Stimulated activated memory B cell treated with anti-CD40 and anti-IgM and Interleukin-4, amounts not matched to agents 10 μg/mL and 1 μg/mL and 100 μg/mL, for 72 hours (primary cell): ENCODE measurements at regions not wholly inside any gene's neighbourhood (a gene's known extent, or its start where the extent isn't known, plus 50 kb on each side); places are given as distances from the start of the nearest gene placed in this dataset.

Source experiments
- ATAC-seq: fragments of 150-1000 bp; cut with Tn5 transposase; 2 replicates; pipeline ENCODE4 v1.10.0; 2021
- H3K27ac Mint-ChIP-seq: one replicate; pipeline ENCODE4 v1.8.0; 2022; ENCODE audit warnings: mild to moderate bottlenecking, mixed read lengths
- H3K27me3 Mint-ChIP-seq: one replicate; pipeline ENCODE4 v1.8.0; 2022; ENCODE audit warnings: mixed read lengths
- H3K36me3 Mint-ChIP-seq: one replicate; pipeline ENCODE4 v1.8.0; 2022; ENCODE audit warnings: mixed read lengths
- H3K4me1 Mint-ChIP-seq: one replicate; pipeline ENCODE4 v1.8.0; 2022; ENCODE audit warnings: mixed read lengths
- H3K4me3 Mint-ChIP-seq: one replicate; pipeline ENCODE4 v1.8.0; 2022; ENCODE audit warnings: mild to moderate bottlenecking, moderate library complexity, mixed read lengths
- H3K9me3 Mint-ChIP-seq: one replicate; pipeline ENCODE4 v1.8.0; 2022; ENCODE audit warnings: mixed read lengths

GRCh38 chr9:108709126-108709525 is 146.7 kb downstream of the ACTL7B start:
- H3K27me3 Mint-ChIP-seq: peaks cover 11% of the 10 kb centered on the region
- H3K4me3 Mint-ChIP-seq: no peak overlapping the region
- no peaks in the 10 kb centered on the region for H3K4me1 Mint-ChIP-seq
- H3K36me3 Mint-ChIP-seq: no peaks in the 10 kb centered on the region
- no peak overlapping the region for H3K27ac Mint-ChIP-seq
- H3K9me3 Mint-ChIP-seq: peaks cover 3% of the 10 kb centered on the region
- ATAC-seq: no peak

DNA sequence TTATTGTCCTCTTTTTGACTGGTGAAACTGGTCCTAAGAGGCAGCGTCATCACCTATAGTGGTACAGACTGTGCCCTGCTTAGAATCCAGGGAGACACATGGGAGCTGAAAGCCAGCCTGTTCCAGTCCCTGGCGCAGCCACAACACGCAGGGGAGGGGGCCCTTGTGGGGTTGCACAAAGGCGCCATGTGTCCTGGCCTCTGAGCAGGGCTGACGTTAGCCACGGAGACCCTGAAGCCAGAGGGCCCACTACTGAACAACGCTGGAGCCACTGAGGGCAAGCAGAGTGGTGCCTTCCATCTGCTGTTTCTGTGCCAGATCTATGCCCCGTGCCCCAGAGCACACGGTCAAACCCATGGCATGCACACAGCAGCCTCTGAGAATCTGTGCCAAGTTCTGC is 147.3 kb downstream of the ACTL7B start:
- Mint-ChIP-seq H3K4me3 (no peak overlapping the region), H3K36me3 (no peaks in the 10 kb centered on the region), H3K4me1 (no peaks in the 10 kb centered on the region), H3K9me3 (peaks cover 3% of the 10 kb centered on the region), H3K27me3 (peaks cover 9% of the 10 kb centered on the region), H3K27ac (no peak overlapping the region)
- no peak for ATAC-seq

DNA sequence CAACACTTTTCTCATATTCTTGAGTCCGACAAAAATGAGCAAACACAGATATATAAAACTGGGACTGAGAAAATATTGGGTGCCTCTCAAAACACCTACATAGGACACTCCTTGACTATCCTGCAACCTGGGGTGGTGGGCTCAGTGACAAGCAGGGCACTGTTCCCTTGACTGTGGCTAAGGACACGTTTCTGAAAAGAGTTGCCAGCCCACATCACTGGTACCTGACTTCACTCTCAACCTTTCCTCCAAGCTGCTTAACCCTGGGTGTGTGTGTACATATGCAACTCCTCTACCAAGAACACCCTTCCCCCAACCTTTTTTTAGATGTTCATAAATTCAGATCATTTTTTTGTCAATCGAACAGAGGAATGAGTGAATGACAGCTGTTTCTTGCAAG is 148.7 kb downstream of the ACTL7B start:
- Mint-ChIP-seq H3K4me3 (no peak overlapping the region), H3K4me1 (no peaks in the 10 kb centered on the region), H3K27me3 (no peaks in the 10 kb centered on the region), H3K36me3 (no peaks in the 10 kb centered on the region), H3K27ac (no peak overlapping the region), H3K9me3 (no peaks in the 10 kb centered on the region)
- ATAC-seq: no peak

- H3K27me3 Mint-ChIP-seq: no peaks in the 10 kb centered on the region
- no peaks in the 10 kb centered on the region for H3K36me3 Mint-ChIP-seq
- no peak overlapping the region for H3K27ac Mint-ChIP-seq
- ATAC-seq: no peak
- H3K4me1 Mint-ChIP-seq: no peaks in the 10 kb centered on the region
- no peak overlapping the region for H3K4me3 Mint-ChIP-seq
- H3K9me3 Mint-ChIP-seq: no peaks in the 10 kb centered on the region
These were observed 151.5 kb downstream of the ACTL7B start for GRCh38 chr9:108704156-108704852.

DNA sequence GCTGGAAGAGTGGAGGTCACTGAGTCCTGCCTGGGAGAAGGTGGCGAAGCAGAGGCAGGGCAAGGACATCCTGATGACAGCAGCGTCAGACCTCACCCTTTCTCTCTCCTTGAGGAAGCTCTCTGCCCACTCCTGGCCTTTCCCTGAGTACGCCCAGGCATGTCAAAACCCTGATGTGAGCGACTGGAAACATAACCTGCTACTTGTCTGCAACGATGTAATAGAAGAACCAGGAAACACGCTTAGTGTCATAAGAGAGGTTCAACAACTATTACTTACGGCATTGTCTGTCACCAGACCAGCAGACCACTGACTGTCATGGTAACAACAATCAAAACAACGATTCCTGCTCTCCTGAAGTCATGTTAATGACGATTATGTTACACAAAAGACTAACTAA is 152.4 kb downstream of the ACTL7B start:
- H3K4me3 Mint-ChIP-seq: no peak overlapping the region
- H3K27ac Mint-ChIP-seq: no peak overlapping the region
- no peak for ATAC-seq
- H3K36me3 Mint-ChIP-seq: no peaks in the 10 kb centered on the region
- H3K4me1 Mint-ChIP-seq: no peaks in the 10 kb centered on the region
- peaks cover 3% of the 10 kb centered on the region for H3K9me3 Mint-ChIP-seq
- H3K27me3 Mint-ChIP-seq: no peaks in the 10 kb centered on the region

GRCh38 chr9:108702681-108703080 is 153.1 kb downstream of the ACTL7B start:
- H3K9me3 Mint-ChIP-seq: peaks cover 3% of the 10 kb centered on the region
- no peak for ATAC-seq
- H3K4me3 Mint-ChIP-seq: no peak overlapping the region
- H3K27me3 Mint-ChIP-seq: no peaks in the 10 kb centered on the region
- no peaks in the 10 kb centered on the region for H3K4me1 Mint-ChIP-seq
- H3K27ac Mint-ChIP-seq: no peak overlapping the region
- no peaks in the 10 kb centered on the region for H3K36me3 Mint-ChIP-seq

GRCh38 chr9:108698801-108699200 is 157.0 kb downstream of the ACTL7B start:
- Mint-ChIP-seq H3K4me3 (no peak overlapping the region), H3K36me3 (no peaks in the 10 kb centered on the region), H3K27me3 (no peaks in the 10 kb centered on the region), H3K9me3 (peaks cover 9% of the 10 kb centered on the region), H3K4me1 (no peaks in the 10 kb centered on the region), H3K27ac (no peak overlapping the region)
- no peak for ATAC-seq

DNA sequence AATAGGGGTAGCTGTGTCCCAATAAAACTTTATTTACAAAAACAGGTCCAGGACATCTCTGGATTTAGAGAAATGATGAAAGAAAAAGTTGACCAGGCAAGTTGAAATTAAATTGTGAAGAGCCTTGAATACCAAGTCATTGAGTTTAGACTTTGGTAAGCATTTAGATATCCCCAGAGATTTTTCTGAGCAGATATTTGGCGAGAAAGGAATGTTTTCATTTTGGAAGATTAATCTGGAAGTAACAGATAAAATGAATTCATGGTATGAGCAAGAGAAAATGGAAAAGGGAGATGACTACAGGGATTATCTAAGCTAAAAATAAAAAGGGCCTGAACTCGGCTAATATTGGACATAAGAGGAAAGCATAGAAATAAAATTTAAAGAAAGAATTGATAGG is 157.6 kb downstream of the ACTL7B start:
- no peak overlapping the region for H3K27ac Mint-ChIP-seq
- H3K27me3 Mint-ChIP-seq: no peaks in the 10 kb centered on the region
- no peak overlapping the region for H3K4me3 Mint-ChIP-seq
- ATAC-seq: no peak
- H3K9me3 Mint-ChIP-seq: peaks cover 9% of the 10 kb centered on the region
- H3K36me3 Mint-ChIP-seq: no peaks in the 10 kb centered on the region
- H3K4me1 Mint-ChIP-seq: no peaks in the 10 kb centered on the region

GRCh38 chr9:108696156-108696555 is 159.6 kb downstream of the ACTL7B start:
- no peak for ATAC-seq
- Mint-ChIP-seq H3K4me1 (no peaks in the 10 kb centered on the region), H3K9me3 (peaks cover 9% of the 10 kb centered on the region), H3K27me3 (no peaks in the 10 kb centered on the region), H3K27ac (no peak overlapping the region), H3K36me3 (no peaks in the 10 kb centered on the region), H3K4me3 (no peak overlapping the region)

DNA sequence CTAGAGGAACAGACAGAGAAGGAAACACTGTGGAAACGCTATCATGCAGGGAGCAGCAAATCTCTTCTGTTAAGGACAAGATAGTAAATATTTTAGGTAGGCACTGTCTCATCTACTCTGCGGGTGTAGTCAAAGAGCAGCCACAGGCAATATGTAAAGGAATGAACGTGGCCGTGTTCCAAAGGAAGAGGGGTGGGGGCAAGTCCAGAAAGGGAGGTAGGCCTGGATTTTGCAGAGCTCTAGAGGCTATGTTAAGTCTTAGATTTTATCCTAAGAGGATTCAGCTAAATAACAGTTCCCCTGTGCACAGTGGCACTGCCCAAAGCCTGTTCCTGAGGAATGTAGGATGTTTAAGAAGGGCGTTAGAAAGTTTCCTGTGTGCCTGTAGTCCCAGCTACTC is 161.6 kb downstream of the ACTL7B start:
- no peak overlapping the region for H3K27ac Mint-ChIP-seq
- H3K4me3 Mint-ChIP-seq: no peak overlapping the region
- no peak for ATAC-seq
- no peaks in the 10 kb centered on the region for H3K27me3 Mint-ChIP-seq
- H3K36me3 Mint-ChIP-seq: no peaks in the 10 kb centered on the region
- no peaks in the 10 kb centered on the region for H3K4me1 Mint-ChIP-seq
- H3K9me3 Mint-ChIP-seq: peaks cover 9% of the 10 kb centered on the region

DNA sequence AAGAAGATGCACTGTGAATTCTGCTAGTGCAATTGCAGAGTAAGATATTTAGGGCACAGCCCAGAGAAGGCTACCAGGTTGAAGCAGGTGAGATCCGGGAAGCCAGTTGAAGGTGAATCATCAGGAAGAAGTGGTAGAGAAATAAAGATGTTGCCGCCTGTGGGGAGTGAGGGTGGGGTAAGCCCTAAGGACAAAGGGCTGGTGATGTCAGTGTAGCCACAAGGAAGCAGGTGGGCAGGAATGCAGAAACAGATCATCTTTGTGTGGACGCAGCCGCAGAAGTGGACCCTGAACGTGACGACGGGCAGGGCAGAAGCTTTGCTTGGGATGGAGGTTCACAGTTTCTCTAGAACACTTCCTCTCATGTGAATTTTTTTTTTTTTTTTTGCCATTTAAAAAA is 164.2 kb downstream of the ACTL7B start:
- ATAC-seq: no peak
- Mint-ChIP-seq H3K4me3 (no peak overlapping the region), H3K27ac (no peak overlapping the region), H3K27me3 (no peaks in the 10 kb centered on the region), H3K36me3 (no peaks in the 10 kb centered on the region), H3K9me3 (peaks cover 11% of the 10 kb centered on the region), H3K4me1 (no peaks in the 10 kb centered on the region)

DNA sequence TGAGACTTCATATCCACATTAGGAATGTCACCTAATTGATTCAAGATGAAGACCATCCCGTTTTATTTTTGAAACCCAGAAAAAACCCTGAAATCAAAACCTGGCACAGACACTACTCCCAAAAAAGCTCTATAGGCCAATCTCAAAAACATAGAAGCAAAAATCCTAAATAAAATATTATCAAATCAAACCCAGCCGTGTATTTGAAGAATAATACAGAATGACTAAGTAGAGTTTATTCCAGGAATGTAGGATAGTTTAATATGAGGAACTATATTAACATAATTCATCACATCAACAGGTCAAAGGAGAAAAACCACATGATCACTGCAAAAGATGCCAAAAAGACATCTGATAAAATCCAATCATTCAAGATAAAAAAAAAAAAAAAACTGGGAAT is 167.1 kb downstream of the ACTL7B start:
- Mint-ChIP-seq H3K27ac (no peak overlapping the region), H3K27me3 (no peaks in the 10 kb centered on the region), H3K36me3 (no peaks in the 10 kb centered on the region), H3K4me3 (no peak overlapping the region), H3K4me1 (no peaks in the 10 kb centered on the region), H3K9me3 (peaks cover 7% of the 10 kb centered on the region)
- ATAC-seq: no peak

- Mint-ChIP-seq H3K27ac (no peak overlapping the region), H3K36me3 (no peaks in the 10 kb centered on the region), H3K9me3 (peaks cover 7% of the 10 kb centered on the region), H3K4me3 (no peak overlapping the region), H3K27me3 (no peaks in the 10 kb centered on the region), H3K4me1 (no peaks in the 10 kb centered on the region)
- no peak for ATAC-seq
These were observed 167.7 kb downstream of the ACTL7B start for GRCh38 chr9:108688051-108688450.

GRCh38 chr9:108687006-108687987 is 168.5 kb downstream of the ACTL7B start:
- no peaks in the 10 kb centered on the region for H3K36me3 Mint-ChIP-seq
- no peak overlapping the region for H3K4me3 Mint-ChIP-seq
- no peak for ATAC-seq
- H3K27ac Mint-ChIP-seq: no peak overlapping the region
- no peaks in the 10 kb centered on the region for H3K27me3 Mint-ChIP-seq
- H3K4me1 Mint-ChIP-seq: no peaks in the 10 kb centered on the region
- peaks cover 7% of the 10 kb centered on the region for H3K9me3 Mint-ChIP-seq

GRCh38 chr9:108684288-108685025 is 171.3 kb downstream of the ACTL7B start:
- H3K27ac Mint-ChIP-seq: no peak overlapping the region
- no peak for ATAC-seq
- no peaks in the 10 kb centered on the region for H3K27me3 Mint-ChIP-seq
- no peaks in the 10 kb centered on the region for H3K36me3 Mint-ChIP-seq
- no peaks in the 10 kb centered on the region for H3K4me1 Mint-ChIP-seq
- no peak overlapping the region for H3K4me3 Mint-ChIP-seq
- peaks cover 7% of the 10 kb centered on the region for H3K9me3 Mint-ChIP-seq
